Right lobe of liver (tissue), 4 donors: ENCODE measurements at regions not wholly inside any gene's neighbourhood (a gene's known extent, or its start where the extent isn't known, plus 50 kb on each side); places are given as distances from the start of the nearest gene placed in this dataset.

Experiments
- CTCF ChIP-seq, 4 donors: fragments of 200-600 bp in 3 of 4; fragments of 450-650 bp in 1 of 4; IDR thresholded peaks; one replicate each; pipeline versions ENCODE4 v1.5.1 to v1.8.0; 2016 to 2022; ENCODE audit warnings: antibody characterized with exemption in 4 of 4, mild to moderate bottlenecking in 2 of 4
- POLR2A ChIP-seq: fragments of 450-650 bp; IDR thresholded peaks from one replicate; pipeline ENCODE4 v1.6.1; 2017; ENCODE audit warnings: antibody characterized with exemption, mild to moderate bottlenecking
- donor health status: DM: no; HTN: no; CAD: no.
- donor health status: DM: no; HTN: no; CAD: no.
- donor health status: DM: no; HTN: yes; CAD: no.

DNA sequence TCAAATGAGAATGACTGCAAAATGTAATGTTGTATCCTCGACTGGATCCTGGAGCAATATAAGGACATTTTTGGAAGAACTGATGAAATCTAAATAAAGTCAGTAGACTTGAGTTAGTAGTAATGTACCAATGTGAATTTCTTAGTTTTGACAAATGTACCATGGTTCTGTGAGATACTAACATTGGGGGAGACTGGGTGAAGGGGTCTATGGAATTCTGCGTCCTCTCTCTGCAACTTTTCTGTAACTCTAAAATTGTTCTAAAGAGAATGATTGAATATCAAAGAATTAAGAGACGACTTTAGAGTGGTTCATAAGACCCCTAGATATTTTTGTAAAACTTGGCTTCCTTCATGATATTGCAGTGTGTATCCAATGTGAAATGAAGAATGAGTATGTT lies 59.2 kb upstream of the KAZN start:
- TF ChIP-seq CTCF (IDR thresholded peaks at IDR 0.05), result no peak
- TF ChIP-seq POLR2A, result no peak
